Stimulated activated CD4-positive, alpha-beta T cell treated with anti-CD3 and anti-CD28 coated beads, Interleukin-4, amount 100 ng/mL, for 4 hours (primary cell): ENCODE measurements at regions not wholly inside any gene's neighbourhood (a gene's known extent, or its start where the extent isn't known, plus 50 kb on each side); places are given as distances from the start of the nearest gene placed in this dataset.

Experiments used
- DNase-seq, 2 experiments: peaks; one replicate each; pipeline ENCODE4 v3.0.0-alpha.2; 2020

DNA sequence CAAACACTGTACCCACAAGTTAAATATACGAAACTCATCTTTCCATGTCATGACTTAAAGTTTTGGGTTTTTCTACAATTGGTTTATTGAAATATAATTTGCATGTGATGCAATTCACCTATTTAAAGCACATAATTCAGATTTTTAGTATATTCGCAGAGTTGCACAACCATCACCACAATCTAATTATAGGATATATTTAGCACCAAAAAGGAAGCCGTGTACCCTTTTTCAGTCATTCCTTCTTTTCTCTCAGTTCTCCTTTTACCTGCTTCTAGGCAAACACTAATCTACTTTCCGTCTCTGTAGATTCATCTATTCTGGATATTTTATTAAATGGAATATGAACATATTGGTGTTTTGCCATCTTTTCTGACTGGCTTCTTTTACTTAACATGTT, 1458.1 kb upstream of the TENM4 start:
- DNase-seq, result no peak

DNA sequence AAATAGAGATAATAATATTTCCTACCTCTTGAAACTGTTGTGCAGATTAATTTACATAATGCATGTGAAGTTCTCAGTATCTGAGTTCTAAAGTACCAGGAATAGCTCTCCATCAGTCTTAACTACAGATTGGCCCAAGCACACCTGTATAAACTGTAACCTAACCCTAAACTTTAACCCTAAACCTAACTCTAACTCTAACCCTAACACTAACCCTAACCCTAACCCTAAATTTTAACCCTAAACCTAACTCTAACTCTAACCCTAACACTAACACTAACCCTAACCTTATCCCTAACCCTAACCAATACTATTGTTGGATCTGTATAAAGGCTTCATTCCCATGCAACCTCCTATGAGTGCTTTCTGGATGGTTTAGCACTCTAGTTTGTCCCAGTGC, 1445.9 kb upstream of the TENM4 start:
- DNase-seq, result no peak

DNA sequence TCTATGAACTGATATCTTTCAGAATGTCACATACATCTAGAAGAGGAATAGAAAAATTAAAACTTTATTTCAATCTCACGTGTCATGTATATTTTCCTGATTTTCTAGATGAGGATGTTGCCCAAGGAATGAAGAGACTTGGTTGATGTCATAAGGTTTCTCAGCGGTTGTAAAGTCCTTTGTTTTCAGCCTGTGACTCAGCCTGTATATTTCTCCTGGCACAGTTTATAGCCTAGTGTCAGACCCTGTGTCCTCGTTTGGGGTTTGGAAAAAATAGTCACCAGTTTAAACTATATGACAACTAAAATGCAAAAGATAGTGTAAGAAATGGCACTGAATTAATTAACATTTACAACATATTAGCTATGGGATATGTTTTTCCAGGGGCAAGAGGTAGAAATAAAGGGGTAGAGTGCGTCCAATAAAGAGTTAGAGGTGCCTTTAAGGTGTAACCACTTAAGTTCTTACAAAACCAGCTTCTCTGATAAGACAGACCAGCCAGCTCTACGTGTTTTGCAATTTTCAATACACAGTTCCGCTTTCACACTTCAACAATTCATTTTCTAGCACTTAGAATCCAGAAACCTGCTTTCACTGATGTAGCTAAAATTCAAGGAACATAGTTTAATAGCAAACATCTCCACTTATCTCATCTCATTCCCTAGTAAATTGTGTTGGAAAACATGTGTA, 1432.6 kb upstream of the TENM4 start:
- DNase-seq, result no peak

DNA sequence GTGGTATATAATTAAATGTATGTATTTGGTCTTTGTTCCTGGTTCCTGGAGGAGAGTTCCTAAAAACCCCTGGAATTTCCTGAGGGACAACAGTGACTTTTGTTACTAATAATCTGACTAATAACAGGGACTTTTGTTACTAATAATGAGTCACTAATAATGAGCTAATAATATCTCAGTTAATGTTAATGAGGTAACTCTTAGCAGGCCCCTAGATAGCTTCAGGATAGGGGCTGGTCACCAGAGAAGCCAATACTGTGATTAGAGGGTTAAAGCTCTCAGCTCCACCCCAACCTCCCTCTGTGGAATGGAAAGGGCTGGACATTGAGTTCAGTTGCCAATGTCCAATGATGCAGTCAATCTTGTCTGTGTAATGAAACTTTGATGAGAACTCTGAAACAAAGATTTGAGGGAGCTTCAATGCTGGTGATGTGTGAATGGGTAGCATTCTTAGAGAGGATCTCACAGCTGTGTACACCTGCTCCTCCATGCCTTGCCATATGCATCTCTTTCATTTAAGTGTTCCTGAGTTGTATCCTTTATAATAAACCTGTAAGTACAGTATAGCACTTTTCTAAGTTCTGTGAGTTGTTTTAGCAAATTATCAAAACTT, 1431.4 kb upstream of the TENM4 start:
- no peak for DNase-seq

DNA sequence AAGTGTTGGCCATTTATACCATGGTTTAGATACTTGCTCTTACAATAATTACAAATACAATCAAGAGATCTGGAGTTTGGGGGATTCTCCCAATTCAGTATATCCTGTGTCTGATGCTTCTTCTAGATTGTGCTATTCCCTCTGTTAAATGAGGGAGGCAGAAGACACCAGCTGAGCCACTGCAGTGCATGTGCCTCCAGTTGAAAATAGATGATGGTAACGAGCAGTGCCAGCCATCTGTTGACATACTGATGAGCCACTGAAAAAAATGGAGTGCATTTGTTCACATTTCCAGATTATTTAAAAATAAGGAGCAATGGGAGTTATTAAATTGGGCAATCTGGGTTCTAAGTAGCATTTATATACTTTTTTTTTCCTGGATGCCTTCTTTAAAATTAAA, 1428.0 kb upstream of the TENM4 start:
- DNase-seq, result no peak

DNA sequence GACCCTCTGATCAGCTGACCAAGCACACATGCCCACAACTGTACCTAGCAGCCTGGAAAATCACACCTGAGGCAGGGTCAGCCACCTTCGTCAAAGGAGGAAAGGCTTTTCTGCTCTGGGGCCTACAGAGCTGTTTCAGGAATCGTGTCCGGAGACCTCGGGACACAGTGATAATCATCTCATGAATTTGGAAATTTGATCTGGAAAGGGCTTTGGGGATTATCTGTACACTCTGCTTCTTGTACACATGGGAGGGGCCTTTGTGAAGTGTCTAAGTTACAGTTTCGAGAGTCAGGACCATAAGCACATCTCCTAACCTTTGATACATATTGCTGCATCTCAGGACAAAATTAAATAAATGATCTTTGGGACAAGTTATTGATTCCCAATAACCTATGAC, 1421.2 kb upstream of the TENM4 start:
- no peak for DNase-seq

DNA sequence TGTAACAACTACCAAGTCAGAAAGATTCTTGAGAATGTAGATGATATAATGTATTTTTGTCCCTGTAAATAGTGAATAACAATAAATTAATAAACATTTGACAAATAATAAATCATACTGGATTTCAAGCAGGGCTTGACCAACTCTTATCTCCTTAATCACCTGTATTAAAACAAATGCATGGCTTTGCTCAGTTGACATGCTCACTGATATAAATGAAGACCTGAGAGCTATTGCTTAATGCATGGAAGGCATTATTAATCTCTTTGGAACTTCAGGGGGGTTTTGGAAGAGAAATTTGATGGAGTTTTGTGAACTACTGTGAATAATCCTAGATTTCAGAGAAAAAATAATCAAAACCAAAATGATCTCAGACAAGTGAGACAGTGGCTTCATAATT, 1420.4 kb upstream of the TENM4 start:
- DNase-seq, result no peak

DNA sequence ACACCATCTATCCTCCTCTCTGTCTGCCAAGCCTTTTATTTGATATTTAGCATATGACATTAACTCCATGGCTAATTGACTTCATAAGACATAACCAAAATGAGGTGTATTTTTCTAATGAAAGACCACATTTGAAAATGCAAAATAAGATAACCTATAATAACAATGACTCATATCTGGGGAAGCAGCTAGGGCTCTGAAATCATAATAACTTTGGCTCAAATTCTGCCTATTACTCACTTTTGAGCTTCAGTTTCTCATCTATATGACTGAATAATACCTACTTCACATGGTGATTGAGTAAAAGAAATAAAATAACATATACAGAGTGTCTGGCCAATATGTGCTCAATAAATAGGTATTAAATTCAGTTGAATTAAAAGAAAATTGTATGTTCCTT, 1419.8 kb upstream of the TENM4 start:
- no peak for DNase-seq

DNA sequence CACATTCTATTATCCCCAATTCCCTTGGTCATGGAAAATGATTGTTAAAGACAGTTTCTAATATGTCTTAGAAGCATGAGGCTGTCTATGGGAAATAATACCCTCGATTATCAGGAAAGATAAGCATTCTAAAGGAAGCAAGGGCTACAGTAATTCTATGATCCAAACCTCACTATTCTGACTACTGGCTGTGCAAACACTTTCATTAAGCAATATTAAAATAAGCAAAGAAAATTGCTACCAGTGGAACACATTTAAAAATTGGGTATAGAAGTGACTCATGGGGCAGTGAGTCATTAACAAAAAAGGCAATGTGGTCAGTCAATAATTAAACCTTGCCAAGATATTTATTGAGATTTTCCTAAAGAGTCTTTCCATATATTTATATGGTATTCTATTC, 1415.2 kb upstream of the TENM4 start:
- DNase-seq, result no peak

DNA sequence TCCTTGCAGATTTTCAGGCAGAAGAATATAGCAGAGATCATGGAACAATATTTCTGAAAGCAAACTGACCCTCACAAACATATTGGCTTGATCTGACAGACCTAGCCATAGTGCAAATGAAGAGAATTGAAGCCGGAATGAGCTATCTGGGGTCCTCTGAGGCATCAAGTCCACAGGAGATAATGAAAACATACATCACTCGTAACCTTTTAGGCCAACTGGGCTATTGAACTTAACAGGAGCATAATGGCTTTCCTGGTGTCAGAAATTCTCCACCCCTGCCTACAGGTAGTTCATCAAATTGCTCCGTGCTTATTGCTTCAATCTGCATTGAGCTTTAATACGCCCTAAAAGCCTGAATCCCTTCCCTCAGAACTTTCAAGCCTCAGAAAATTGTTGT, 1414.6 kb upstream of the TENM4 start:
- no peak for DNase-seq

DNA sequence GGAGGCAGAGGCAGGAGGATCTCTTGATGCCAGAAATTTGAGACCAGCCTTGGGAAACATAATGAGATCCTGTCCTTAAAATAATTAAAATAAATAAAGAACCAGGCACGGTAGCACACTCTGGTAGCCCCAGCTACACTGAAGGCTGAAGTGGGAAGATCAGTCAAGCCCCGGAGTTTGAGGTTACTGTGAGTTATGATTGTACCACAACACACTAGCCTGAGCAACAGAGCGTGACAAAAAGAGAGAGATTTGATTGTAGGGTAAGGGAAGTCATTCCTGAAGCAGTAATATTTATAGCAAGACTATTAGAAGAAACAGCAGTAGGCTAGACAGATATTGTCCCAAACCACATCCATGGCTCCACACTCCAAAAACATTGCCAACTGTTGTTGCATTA, 1408.4 kb upstream of the TENM4 start:
- DNase-seq, result no peak

DNA sequence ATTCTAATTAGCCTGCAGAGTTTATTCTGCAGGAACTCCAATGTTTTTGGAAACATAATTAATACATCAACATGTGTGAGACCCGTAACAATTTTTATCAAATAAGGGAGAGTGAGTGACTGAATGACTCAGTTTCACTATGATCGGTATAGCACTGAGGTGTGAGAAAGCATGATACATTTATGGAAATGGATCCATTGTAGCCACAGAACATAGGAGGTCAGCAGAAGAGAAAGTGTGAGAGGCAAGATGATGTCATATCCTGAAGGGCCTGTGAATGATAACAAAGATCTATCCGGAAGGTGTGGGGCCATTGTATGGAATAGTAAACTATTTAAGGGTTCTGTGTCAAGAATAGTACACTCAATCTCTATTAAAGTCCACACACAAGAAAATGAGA, 1406.1 kb upstream of the TENM4 start:
- no peak for DNase-seq

DNA sequence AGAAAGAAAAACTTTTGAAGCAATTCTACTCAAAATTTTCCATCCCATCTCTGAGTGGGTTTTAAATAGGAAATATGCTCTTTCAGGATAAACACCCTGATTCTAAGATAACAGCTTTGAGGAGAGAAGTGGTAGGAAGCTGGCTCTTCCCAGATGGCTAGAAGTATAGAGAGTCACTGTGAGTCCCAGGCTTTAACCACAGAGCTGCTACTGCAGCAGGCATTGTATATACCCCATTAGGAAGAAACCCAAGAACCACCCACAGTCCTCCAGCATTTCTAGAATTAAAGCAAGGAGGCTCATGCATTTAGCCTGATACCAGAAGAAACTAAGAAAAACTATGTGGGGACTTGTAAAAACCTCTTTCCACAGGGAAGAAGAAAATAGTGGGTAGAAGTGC, 1405.6 kb upstream of the TENM4 start:
- no peak for DNase-seq

DNA sequence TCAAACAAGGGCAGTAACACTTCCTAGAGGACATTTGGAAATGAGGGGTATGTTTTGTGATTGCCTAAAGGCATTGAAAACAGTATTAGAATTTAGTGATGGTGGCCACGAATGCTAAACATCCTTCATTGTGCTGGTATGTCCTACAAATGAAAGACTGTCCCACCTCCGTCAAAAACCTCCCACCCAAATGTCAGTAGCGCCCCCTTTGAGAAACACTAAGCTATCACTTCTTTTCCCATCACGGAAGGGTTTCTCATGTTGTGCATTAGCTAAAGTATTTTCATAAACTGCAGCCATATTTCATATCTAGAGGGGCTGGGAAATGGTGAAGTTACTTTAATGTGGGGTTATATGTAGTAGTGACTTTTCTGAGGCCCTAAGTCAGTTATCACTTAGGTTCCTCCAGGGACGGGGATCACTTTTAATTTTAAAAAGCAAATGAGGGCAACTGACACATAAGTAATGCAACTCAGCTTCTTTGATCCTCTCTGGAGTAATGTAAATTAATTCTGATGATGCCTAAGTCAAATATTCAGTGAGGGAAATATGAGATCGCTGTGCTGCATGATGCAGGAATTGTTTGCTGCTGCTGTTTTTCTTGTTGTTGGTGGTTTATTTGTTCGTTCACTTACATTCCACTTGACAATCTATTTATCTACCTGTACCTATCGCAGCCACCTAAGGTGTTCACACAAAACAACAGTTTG, 1403.4 kb upstream of the TENM4 start:
- DNase-seq, result no peak

DNA sequence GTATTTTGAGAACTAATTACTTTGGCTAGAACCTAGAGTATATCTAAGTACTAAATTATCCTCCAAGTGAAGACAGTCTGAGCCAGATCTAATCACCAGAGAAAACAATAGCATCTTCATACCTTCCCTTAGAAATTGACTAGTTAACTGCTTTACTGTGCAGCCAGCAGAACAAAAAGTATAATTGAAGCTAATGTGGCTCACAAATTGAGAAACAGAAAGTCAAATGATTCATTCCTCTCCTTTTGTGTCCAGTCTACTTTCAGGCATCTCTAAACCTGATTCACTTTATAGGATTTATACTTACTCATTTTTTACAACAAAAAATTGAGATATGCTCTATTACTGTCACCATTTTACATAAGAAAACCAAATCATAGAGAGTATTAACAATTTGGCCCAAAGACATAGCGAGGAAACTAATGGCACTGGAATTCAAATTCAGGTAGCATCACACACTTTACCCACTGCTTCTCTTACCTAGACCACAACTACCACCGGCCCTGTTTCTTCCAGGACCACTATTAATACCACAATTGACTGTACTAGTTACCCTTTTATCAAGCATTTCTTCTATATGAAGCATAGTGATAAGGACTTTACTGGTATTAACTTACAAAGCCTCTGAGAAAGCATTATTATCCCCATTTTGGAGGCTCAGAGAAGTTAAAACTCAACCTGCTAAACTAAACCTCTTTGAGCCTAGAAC, 1402.6 kb upstream of the TENM4 start:
- no peak for DNase-seq

DNA sequence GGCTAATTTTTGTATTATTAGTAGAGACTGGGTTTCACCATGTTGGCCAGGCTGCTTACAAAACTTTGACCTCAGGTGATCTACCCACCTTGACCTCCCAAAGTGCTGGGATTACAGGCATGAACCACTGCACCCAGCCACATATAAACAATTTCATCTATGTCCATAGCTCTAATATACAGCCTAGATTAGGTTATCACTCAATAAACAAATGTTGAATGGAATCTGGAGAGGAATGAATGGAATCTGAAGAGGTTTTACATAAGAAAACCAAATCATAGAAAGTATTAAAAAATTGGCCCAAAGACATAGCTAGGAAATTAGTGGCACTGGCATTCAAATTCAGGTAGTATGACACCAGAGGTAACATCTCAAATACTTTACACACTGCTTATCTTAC, 1401.4 kb upstream of the TENM4 start:
- no peak for DNase-seq

DNA sequence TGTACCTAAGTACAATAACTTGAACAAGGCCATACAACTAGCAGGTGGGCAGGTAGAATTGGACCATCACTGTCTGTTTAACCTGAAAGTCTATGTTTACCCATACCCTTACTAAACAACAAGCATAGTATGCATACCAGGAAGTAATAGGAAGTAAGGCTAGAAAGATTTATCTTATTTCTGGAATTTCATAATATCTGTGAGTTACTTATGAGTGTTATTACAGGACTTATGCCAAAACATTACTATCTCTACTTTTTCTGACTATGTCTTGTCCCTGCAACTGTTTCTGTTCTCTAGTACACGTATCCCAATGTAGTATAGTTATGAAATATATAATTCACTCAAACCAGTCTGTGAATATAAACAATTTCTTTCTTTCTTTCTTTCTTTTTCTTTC, 1400.8 kb upstream of the TENM4 start:
- DNase-seq, result no peak

DNA sequence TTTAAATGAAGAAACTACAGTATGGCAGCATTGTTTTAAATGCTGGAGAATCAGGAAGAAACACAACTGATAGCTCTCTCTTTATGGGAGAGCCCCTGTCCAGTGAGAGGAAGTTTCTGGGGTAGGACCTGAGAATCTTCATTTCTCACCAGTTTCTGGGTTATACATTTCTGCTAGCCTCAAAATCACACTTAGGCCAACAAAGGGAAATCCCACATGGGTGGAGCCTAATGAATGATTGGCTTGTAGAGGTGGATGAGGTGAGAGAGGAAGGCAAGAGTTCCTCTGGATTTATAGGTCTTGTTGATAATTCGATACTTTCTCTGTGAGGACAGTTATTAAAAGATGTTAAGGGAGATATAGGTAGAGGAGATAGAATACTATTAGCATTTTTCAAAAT, 1397.3 kb upstream of the TENM4 start:
- DNase-seq, result no peak

DNA sequence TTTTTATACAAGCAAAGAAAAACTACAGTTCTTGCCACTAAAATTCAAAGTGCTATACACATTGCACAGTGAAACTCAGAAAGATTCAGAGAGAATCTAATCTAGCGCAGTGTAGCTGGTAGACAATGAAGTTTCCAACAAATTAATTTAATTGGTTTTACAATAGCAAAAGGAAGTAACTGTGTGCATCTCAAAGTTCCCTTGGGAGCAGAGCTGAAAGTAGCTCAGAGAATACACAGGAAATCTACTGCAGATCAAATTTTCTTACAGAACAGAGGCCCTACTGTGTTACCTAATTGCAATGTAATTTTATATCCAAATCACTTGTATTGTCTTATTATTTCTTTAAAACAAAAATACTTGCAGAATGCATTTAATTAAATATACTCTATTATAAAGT, 1396.2 kb upstream of the TENM4 start:
- DNase-seq, result no peak

DNA sequence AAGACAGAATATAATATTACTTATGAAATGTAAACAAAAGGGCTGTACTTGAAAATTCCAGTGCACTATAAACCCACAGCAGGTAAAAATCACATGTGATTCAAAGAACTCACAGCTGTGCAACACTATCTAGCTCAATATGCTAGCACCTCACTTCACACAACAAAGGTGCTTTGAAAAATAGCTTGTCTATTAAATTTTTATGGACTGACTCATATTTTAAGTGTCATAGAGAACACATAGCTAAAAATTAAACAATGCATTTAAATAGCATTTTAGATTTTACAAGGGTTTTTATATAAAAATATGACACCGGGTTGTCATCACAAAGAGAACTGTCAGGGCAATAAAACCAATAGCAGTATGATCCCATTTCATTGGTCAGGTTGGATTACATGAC, 1390.5 kb upstream of the TENM4 start:
- DNase-seq, result no peak

DNA sequence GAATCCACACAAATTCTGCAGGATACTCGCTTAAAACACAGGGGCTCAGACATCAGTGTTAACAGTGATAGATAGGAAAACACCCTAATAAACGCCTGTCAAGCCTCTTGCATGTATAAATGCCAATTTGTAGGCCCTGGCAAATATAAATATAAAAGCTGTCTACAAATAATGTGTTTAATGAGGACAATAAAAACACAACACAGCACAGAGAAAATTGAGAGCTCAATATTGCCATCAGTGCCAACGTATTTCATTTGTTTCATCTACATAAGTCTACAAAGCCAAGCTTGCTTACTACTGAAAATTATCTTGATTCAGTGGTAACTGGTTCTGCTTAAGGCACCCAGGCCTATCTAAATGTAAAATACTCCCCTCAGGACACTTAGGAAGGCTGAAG, 1387.0 kb upstream of the TENM4 start:
- no peak for DNase-seq

DNA sequence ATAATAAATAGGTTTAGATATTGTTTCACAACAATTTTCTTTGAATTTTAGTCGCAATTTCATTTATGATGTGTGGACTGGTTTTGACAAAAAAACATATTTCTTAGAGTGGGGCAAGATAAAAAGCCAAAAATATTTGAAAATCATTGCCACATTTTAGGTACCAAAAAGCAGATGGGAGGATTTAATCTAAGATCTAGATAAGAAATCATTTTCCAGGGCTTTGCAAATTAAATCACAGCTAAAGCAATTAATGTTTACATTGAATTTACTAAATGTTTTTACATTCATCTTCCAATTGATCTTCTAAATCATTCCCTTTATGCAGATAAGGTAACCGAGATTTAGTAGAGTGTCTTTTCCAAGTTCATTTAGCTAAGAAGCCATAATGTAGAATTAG, 1386.0 kb upstream of the TENM4 start:
- no peak for DNase-seq

DNA sequence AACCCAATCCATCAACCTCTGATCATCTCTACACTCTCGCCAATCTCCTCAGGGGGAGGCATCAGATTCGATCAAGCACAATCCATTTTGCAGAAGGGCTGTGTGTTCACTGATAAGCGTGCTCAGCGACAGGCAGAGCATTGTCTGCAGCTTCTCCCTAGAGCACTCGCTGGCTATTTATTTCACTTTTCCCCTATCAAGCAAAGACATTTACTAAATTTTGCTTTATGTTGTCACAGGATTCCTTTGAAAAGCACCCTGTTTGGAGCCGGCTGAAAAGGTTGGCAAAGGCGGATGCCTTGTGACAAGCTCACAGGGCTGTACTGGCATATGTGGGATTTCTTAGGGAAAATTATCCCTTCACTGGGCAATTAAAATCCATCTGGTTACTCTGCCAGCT, 1381.5 kb upstream of the TENM4 start:
- no peak for DNase-seq

DNA sequence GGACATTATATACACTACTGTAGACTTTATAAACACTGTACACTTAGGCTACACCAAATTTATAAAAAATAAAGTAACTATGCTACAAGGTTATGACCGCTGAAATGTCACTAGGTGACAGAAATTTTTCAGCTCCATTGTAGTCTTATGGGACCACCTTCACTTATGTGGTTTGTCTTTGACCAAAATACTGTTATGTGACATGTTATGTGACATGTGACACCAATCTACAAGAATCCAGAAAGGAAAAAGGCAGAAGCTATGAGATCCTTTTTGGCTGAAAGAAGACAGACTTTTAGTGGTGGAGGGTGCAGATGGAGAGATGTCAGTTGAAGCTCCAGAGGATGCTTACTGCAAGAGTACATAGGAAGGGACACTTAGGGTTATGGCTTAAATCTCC, 1378.4 kb upstream of the TENM4 start:
- no peak for DNase-seq
